Heart right ventricle (tissue), 16 donors: ENCODE measurements at regions not wholly inside any gene's neighbourhood (a gene's known extent, or its start where the extent isn't known, plus 50 kb on each side); places are given as distances from the start of the nearest gene placed in this dataset.

Experiments
- ATAC-seq, 8 donors: fragments of 200-7000 bp; cut with Tn5 transposase; one replicate each; pipeline ENCODE4 v1.9.1; 2020; ENCODE audit warnings: mild to moderate bottlenecking in 8 of 8, moderate library complexity in 8 of 8, moderate number of reproducible peaks in 1 of 8
- DNase-seq, 2 donors: peaks; one replicate each; pipeline ENCODE4 v3.0.0-alpha.2; 2020
- H3K27ac ChIP-seq, 10 donors: fragments of 200-600 bp; sonication (generic) in 2 of 10; one replicate each; pipeline versions ENCODE4 v1.5.0 to v1.8.0; 2020 to 2022; ENCODE audit warnings: mild to moderate bottlenecking in 3 of 10
- H3K27me3 ChIP-seq, 7 donors: fragments of 200-600 bp; one replicate each; pipeline ENCODE4 v1.8.0; 2021 to 2022; ENCODE audit warnings: mild to moderate bottlenecking in 2 of 7
- H3K36me3 ChIP-seq, 9 donors: fragments of 200-600 bp; sonication (generic) in 1 of 9; one replicate each; pipeline versions ENCODE4 v1.5.0 to v1.8.0; 2020 to 2022; ENCODE audit warnings: mild to moderate bottlenecking in 2 of 9
- H3K4me1 ChIP-seq, 9 donors: fragments of 200-600 bp; sonication (generic) in 1 of 9; one replicate each; pipeline versions ENCODE4 v1.5.0 to v1.8.0; 2020 to 2022; ENCODE audit warnings: mild to moderate bottlenecking in 4 of 9
- H3K4me3 ChIP-seq, 10 donors: fragments of 200-600 bp; sonication (generic) in 2 of 10; one replicate each; pipeline versions ENCODE4 v1.5.0 to v1.8.0; 2020 to 2022; ENCODE audit warnings: mild to moderate bottlenecking in 7 of 10, moderate library complexity in 2 of 10
- H3K9me3 ChIP-seq, 11 donors: fragments of 200-600 bp in 10 of 11; sonication (generic) in 2 of 11; one replicate each; pipeline versions ENCODE4 v1.5.0 to v1.8.0; 2013 to 2022; ENCODE audit warnings: mild to moderate bottlenecking in 2 of 11, control low read depth in 1 of 11, moderate library complexity in 1 of 11
- WGBS, 2 donors: extraction: QIAGEN DNeasy Blood & Tissue Kit; methylation state at CpG; one replicate each; pipeline ENCODE4 v1.1.7; 2013; ENCODE audit warnings: inconsistent platforms in 1 of 2; 5-methylcytosine and 5-hydroxymethylcytosine counted together
- intact Hi-C, 10 donors: fragments of 100-400 bp; cut with DNase I; formaldehyde crosslinking; loops; one replicate each; pipeline versions ENCODE4 v1.11.1 to v1.14.2; 2022
- TF ChIP-seq, protein P1 (sequence below), 9 donors: fragments of 200-600 bp; sonication (generic) in 2 of 9; IDR thresholded peaks; one replicate each; pipeline versions ENCODE4 v1.5.0 to v1.8.0; 2021 to 2022; ENCODE audit warnings: antibody characterized with exemption in 9 of 9, mild to moderate bottlenecking in 5 of 9, moderate library complexity in 1 of 9
- donor health status: Arrhythmogenic right ventricular cardiomyopathy.
- donor health status: ischemic (EF 13 %, LVEDD 7.1; RV severe dilation, severe dysfunction).
- donor health status: healthy with polysubstance abuse.
- donor health status: DM: no; HTN: yes; CAD: no.
- donor health status: DM: no; HTN: no; CAD: no.
- donor health status: ischemic (EF 25% LVEDD 6.9; RV normal size, moderate dysfunction).
- donor health status: ischemic (EF 25% LVEDD 5.7; RV mildly dilated, moderate dysfunction).
- donor health status: healthy.
- donor health status: DM: yes; HTN: yes; CAD: no.
- donor health status: Ischemic cardiomyopathy.
- donor health status: ischemic (EF 35%, LVEDD 5.7; RV mildly dilated, moderate dysfunction).
- donor health status: nonischemic (EF 11% LVEDD 7.7; RV severe dilation, severe dysfunction).
- donor health status: DM: yes; HTN: yes; CAD: no.
- donor health status: PGD.
- donor health status: ischemic (EF 29% LVEDD 5.4; RV normal size, mild dysfunction).
- donor health status: nonischemic (EF 23%, LVEDD 6.1; RV moderate dilation, normal function).

DNA sequence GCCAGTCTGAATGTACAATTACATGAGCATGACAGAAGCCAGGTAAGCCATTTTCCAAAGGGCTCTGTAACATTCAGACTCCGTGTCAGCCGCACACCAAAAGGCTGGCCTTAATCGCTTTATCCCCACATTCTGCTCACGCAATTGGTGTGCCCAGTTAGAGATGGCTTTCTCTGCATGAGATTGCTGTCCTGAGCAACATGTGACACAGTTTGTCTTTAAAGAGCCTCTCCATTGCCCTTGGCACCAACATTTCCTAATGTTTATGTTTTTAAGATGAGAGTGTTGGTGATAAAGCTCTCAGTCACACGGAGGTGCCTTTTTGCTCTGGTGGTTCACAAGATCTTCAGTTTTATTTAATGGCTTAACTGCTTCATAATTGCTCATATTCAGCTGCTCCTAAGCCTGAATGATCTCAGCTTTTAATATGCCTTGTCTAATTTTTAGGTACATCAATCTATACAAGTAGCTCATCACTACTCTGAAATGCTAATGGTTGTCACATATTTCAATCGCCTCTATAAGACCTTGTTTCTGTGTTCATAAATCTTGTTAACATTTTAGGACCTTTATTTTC, 164.8 kb upstream of the ACVR2A start:
- H3K4me3 ChIP-seq, result no peak overlapping the region
- H3K4me1 ChIP-seq, result no peaks in the 10 kb centered on the region
- TF ChIP-seq, protein P1, sequence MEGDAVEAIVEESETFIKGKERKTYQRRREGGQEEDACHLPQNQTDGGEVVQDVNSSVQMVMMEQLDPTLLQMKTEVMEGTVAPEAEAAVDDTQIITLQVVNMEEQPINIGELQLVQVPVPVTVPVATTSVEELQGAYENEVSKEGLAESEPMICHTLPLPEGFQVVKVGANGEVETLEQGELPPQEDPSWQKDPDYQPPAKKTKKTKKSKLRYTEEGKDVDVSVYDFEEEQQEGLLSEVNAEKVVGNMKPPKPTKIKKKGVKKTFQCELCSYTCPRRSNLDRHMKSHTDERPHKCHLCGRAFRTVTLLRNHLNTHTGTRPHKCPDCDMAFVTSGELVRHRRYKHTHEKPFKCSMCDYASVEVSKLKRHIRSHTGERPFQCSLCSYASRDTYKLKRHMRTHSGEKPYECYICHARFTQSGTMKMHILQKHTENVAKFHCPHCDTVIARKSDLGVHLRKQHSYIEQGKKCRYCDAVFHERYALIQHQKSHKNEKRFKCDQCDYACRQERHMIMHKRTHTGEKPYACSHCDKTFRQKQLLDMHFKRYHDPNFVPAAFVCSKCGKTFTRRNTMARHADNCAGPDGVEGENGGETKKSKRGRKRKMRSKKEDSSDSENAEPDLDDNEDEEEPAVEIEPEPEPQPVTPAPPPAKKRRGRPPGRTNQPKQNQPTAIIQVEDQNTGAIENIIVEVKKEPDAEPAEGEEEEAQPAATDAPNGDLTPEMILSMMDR (IDR thresholded peaks at IDR 0.05), result no peak
- intact Hi-C loops, result no loop called here
- no peak for ATAC-seq
- no peak for DNase-seq
- 83 to 85% methylated on average over 6 of the region's 6 CpGs for WGBS, 2 donors
- no peaks in the 10 kb centered on the region for H3K9me3 ChIP-seq
- no peaks in the 10 kb centered on the region for H3K36me3 ChIP-seq
- H3K27ac ChIP-seq, result no peak overlapping the region
- no peaks in the 10 kb centered on the region for H3K27me3 ChIP-seq

DNA sequence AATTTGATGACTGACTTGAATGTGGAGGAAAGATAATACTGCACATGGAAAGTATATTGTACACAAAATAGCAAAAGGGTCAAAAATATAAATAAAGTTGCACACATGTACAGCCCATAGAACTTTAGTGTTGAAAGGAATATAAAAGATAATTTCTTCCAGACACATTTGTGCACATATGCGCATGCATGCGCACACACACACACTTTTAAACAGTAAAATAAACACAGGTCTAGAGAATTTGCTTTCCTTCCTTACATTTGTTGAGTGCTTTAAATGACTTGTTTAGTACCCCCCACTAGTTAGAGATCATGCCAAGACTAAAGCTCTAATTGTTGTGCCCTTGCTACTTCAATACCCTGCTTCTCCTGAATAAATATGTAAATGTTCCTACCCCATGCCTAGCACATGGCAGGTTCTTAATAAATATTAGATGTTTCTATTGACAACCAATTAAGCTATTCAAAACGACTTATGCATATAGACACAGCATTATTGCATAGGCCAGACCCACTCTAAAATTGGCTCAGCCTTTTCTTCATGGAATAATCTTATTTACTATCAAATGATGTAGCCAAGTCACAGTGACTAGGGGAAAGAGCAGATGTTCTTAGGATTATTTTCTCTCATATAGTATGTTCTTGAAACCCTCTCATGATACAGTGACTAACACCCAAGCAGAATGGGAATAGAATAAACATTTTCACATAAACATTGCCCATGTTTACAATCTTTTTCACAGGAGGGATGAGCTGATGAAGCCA, 165.5 kb upstream of the ACVR2A start:
- Histone ChIP-seq H3K9me3 (no peaks in the 10 kb centered on the region), H3K27me3 (no peaks in the 10 kb centered on the region), H3K36me3 (no peaks in the 10 kb centered on the region), H3K4me3 (no peak overlapping the region), H3K4me1 (no peaks in the 10 kb centered on the region), H3K27ac (no peak overlapping the region)
- intact Hi-C loops, result no loop called here
- DNase-seq (no peak), ATAC-seq (no peak)
- TF ChIP-seq, protein P1 (IDR thresholded peaks at IDR 0.05), result no peak
- 83 to 85% methylated on average over 3 of the region's 3 CpGs for WGBS, 2 donors

DNA sequence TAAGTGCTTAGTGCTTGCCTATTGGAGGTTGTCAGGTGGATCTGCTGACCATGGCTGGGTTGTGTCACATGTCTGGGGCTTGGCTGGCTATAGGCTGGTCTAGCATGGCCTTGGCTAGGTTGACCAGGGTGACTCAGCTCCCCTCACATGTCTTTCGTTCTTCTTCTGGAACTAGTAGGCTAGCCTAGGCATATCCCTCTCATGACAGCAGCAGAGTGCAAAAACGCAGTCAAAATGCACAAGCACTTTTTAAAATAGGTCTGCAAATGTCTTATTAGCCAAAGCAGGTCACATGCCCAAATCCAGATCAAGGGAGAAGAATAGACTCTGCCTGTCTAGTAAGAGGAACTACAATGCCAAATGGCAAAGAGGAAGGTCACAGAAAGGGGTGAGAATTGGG, 179.7 kb upstream of the ACVR2A start:
- H3K9me3 ChIP-seq, result no peaks in the 10 kb centered on the region
- H3K4me3 ChIP-seq, result no peak overlapping the region
- 83 to 86% methylated on average over 2 of the region's 2 CpGs for WGBS, 2 donors
- H3K27ac ChIP-seq, result no peak overlapping the region
- DNase-seq (no peak), ATAC-seq (peak in 2 of 8 donors; percentile 33 to 71)
- H3K36me3 ChIP-seq, result no peaks in the 10 kb centered on the region
- intact Hi-C loops, result no loop called here
- TF ChIP-seq, protein P1 (IDR thresholded peaks at IDR 0.05), result no peak
- no peaks in the 10 kb centered on the region for H3K4me1 ChIP-seq
- H3K27me3 ChIP-seq, result peaks cover 0 to 3% (median 0%) of the 10 kb centered on the region in 7 donors

DNA sequence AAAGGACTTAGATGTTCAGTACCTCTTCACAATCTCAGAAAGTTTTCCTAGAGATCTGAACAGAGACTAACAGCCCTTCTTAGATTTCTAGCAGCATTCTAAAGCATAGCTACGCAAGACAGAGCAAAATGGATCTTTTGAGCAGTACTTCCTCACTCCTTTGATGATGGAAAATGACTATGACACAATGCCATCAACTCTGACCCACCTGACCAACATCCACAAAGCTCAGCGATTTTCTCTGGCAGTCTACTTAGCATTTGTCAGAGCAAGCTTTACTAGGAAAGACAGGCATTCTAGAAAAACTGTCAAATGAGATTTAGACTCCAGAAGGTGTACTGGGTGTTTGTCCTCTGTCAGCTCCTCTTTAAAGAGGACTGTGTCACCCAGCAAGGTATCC, 180.9 kb upstream of the ACVR2A start:
- 64 to 74% methylated on average over 2 of the region's 2 CpGs for WGBS, 2 donors
- H3K27ac ChIP-seq, result peak overlapping the region in 1 of 10 donors; percentile 66
- TF ChIP-seq, protein P1 (IDR thresholded peaks at IDR 0.05), result no peak
- intact Hi-C loops, result no loop called here
- no peaks in the 10 kb centered on the region for H3K36me3 ChIP-seq
- H3K4me3 ChIP-seq, result no peak overlapping the region
- no peaks in the 10 kb centered on the region for H3K4me1 ChIP-seq
- DNase-seq (no peak), ATAC-seq (no peak)
- peaks cover 0 to 3% (median 0%) of the 10 kb centered on the region in 7 donors for H3K27me3 ChIP-seq
- no peaks in the 10 kb centered on the region for H3K9me3 ChIP-seq
